Left renal pelvis (tissue), 4 donors: ENCODE measurements at regions not wholly inside any gene's neighbourhood (a gene's known extent, or its start where the extent isn't known, plus 50 kb on each side); places are given as distances from the start of the nearest gene placed in this dataset.
A peak's percentile ranks its signal among the peaks of the same experiment; 100 is the strongest.
"Not testable (repeated sequence)": the region's sequence is repeated elsewhere in the genome, so short reads cannot be mapped to it uniquely, and the experiment has no call there.

Experiments used
- DNase-seq, 4 donors: peaks; one replicate each; pipeline ENCODE4 v3.0.0-alpha.2; 2013; ENCODE audit warnings: low read depth in 4 of 4, low spot score in 3 of 4

GRCh38 chr6:1445650-1446330 is 56.4 kb downstream of the FOXF2 start:
- DNase-seq = no peak

- no peak for DNase-seq
Observed at GRCh38 chr6:1449896-1450295, 60.5 kb downstream of the FOXF2 start.

GRCh38 chr6:1453024-1453423 is 63.6 kb downstream of the FOXF2 start:
- DNase-seq = no peak

- not testable (repeated sequence) for DNase-seq
Observed at GRCh38 chr6:1456816-1457215, 67.4 kb downstream of the FOXF2 start.

- DNase-seq = no peak
Observed at GRCh38 chr6:1461207-1461606, 71.8 kb downstream of the FOXF2 start.

- no peak for DNase-seq
Observed at GRCh38 chr6:1461736-1462135, 72.4 kb downstream of the FOXF2 start.

GRCh38 chr6:1463275-1463674 is 73.9 kb downstream of the FOXF2 start:
- no peak for DNase-seq

- no peak for DNase-seq
Observed at GRCh38 chr6:1463751-1464426, 74.5 kb downstream of the FOXF2 start.

- DNase-seq = no peak
Observed at GRCh38 chr6:1464781-1465370, 75.5 kb downstream of the FOXF2 start.

- DNase-seq = no peak
Observed at GRCh38 chr6:1468126-1468525, 78.8 kb downstream of the FOXF2 start.

GRCh38 chr6:1470040-1470439 is 80.7 kb downstream of the FOXF2 start:
- no peak for DNase-seq

- no peak for DNase-seq
Observed at GRCh38 chr6:1472643-1473042, 83.3 kb downstream of the FOXF2 start.

- DNase-seq = no peak
Observed at GRCh38 chr6:1473166-1473565, 83.8 kb downstream of the FOXF2 start.

GRCh38 chr6:1473598-1473997 is 84.2 kb downstream of the FOXF2 start:
- DNase-seq = no peak

GRCh38 chr6:1474205-1474604 is 84.8 kb downstream of the FOXF2 start:
- DNase-seq = no peak

- no peak for DNase-seq
Observed at GRCh38 chr6:1475174-1475573, 85.8 kb downstream of the FOXF2 start.

- peak in 2 of 4 donors; percentile 25 to 26 for DNase-seq
Observed at GRCh38 chr6:1477432-1478090, 88.2 kb downstream of the FOXF2 start.

GRCh38 chr6:1478163-1478826 is 88.9 kb downstream of the FOXF2 start:
- not testable (repeated sequence) for DNase-seq

GRCh38 chr6:1479095-1479494 is 89.7 kb downstream of the FOXF2 start:
- no peak for DNase-seq

- no peak for DNase-seq
Observed at GRCh38 chr6:1479601-1480221, 90.3 kb downstream of the FOXF2 start.

- DNase-seq = no peak
Observed at GRCh38 chr6:1481286-1481685, 91.9 kb downstream of the FOXF2 start.
